ENCODE measurements at regions not wholly inside any gene's neighbourhood (a gene's known extent, or its start where the extent isn't known, plus 50 kb on each side); places are given as distances from the start of the nearest gene placed in this dataset.

GRCh38 chr6:91483415-91484105 is 896.7 kb upstream of the MAP3K7 start:
- peaks cover 14 to 37% (median 25%) of the 10 kb centered on the region in 4 experiments for H3K4me1 ChIP-seq (ENCODE audit: control extremely low read depth in 1 of 4, control insufficient read depth in 4 of 4, insufficient read depth in 4 of 4, low read length in 3 of 4)
- H3K4me3 ChIP-seq (ENCODE audit: control insufficient read depth in 1 of 7, extremely low read depth in 1 of 7, insufficient read depth in 4 of 7, low read depth in 2 of 7, low read length in 6 of 7), result peak overlapping the region in 3 of 7 experiments; percentile 13 to 32 (median 16)
- no peaks in the 10 kb centered on the region for H3K9me3 ChIP-seq (ENCODE audit: control extremely low read depth in 1 of 5, control insufficient read depth in 4 of 5, insufficient read depth in 2 of 5, low read depth in 1 of 5, low read length in 4 of 5)
- ChIA-PET CTCF (no interaction called here), POLR2A (no interaction called here)
- H3K27me3 ChIP-seq (replicated peaks in 2 of 5; ENCODE audit: control insufficient read depth in 4 of 5, insufficient read depth in 5 of 5, low read length in 4 of 5), result no peaks in the 10 kb centered on the region
- WGBS (ENCODE audit: insufficient coverage), result 0% methylated on average over 1 of the region's 6 CpGs
- H3K27ac ChIP-seq (ENCODE audit: insufficient read depth in 1 of 2, low read depth in 1 of 2, low read length in 2 of 2, poor library complexity in 1 of 2, severe bottlenecking in 2 of 2), result peak overlapping the region in 1 of 2 experiments; percentile 6
- no peaks in the 10 kb centered on the region for H3K36me3 ChIP-seq (ENCODE audit: control insufficient read depth in 4 of 4, insufficient read depth in 4 of 4, low read length in 3 of 4)
- peak; percentile 30 to 84 (median 72) for DNase-seq

GRCh38 chr6:91482498-91482897 is 895.6 kb upstream of the MAP3K7 start:
- Histone ChIP-seq H3K4me3 (ENCODE audit: control insufficient read depth in 1 of 7, extremely low read depth in 1 of 7, insufficient read depth in 4 of 7, low read depth in 2 of 7, low read length in 6 of 7) (peak overlapping the region in 1 of 7 experiments; percentile 32), H3K4me1 (ENCODE audit: control extremely low read depth in 1 of 4, control insufficient read depth in 4 of 4, insufficient read depth in 4 of 4, low read length in 3 of 4) (peaks cover 14 to 37% (median 23%) of the 10 kb centered on the region in 4 experiments), H3K27ac (ENCODE audit: insufficient read depth in 1 of 2, low read depth in 1 of 2, low read length in 2 of 2, poor library complexity in 1 of 2, severe bottlenecking in 2 of 2) (peak overlapping the region; percentile 26 to 50), H3K36me3 (ENCODE audit: control insufficient read depth in 4 of 4, insufficient read depth in 4 of 4, low read length in 3 of 4) (no peaks in the 10 kb centered on the region), H3K27me3 (replicated peaks in 2 of 5; ENCODE audit: control insufficient read depth in 4 of 5, insufficient read depth in 5 of 5, low read length in 4 of 5) (no peaks in the 10 kb centered on the region), H3K9me3 (ENCODE audit: control extremely low read depth in 1 of 5, control insufficient read depth in 4 of 5, insufficient read depth in 2 of 5, low read depth in 1 of 5, low read length in 4 of 5) (no peaks in the 10 kb centered on the region)
- 0% methylated on average over 1 of the region's 1 CpG for WGBS (ENCODE audit: insufficient coverage)
- CTCF ChIA-PET, result no interaction called here
- DNase-seq, result peak; percentile 84 to 98 (median 96)
- POLR2A ChIA-PET, result no interaction called here

- whole genome bisulfite sequencing (ENCODE audit: insufficient coverage), result no CpG with 5 or more reads among the region's 1 CpG
- Histone ChIP-seq H3K27me3 (replicated peaks in 2 of 5; ENCODE audit: control insufficient read depth in 4 of 5, insufficient read depth in 5 of 5, low read length in 4 of 5) (no peaks in the 10 kb centered on the region), H3K4me3 (ENCODE audit: control insufficient read depth in 1 of 7, extremely low read depth in 1 of 7, insufficient read depth in 4 of 7, low read depth in 2 of 7, low read length in 6 of 7) (no peak overlapping the region), H3K4me1 (ENCODE audit: control extremely low read depth in 1 of 4, control insufficient read depth in 4 of 4, insufficient read depth in 4 of 4, low read length in 3 of 4) (peaks cover 14 to 40% (median 26%) of the 10 kb centered on the region in 4 experiments), H3K36me3 (ENCODE audit: control insufficient read depth in 4 of 4, insufficient read depth in 4 of 4, low read length in 3 of 4) (no peaks in the 10 kb centered on the region), H3K27ac (ENCODE audit: insufficient read depth in 1 of 2, low read depth in 1 of 2, low read length in 2 of 2, poor library complexity in 1 of 2, severe bottlenecking in 2 of 2) (no peak overlapping the region), H3K9me3 (ENCODE audit: control extremely low read depth in 1 of 5, control insufficient read depth in 4 of 5, insufficient read depth in 2 of 5, low read depth in 1 of 5, low read length in 4 of 5) (no peaks in the 10 kb centered on the region)
- DNase-seq, result no peak
- POLR2A ChIA-PET, result no interaction called here
- CTCF ChIA-PET, result no interaction called here
These were observed 893.5 kb upstream of the MAP3K7 start for GRCh38 chr6:91480402-91480801.

GRCh38 chr6:91477688-91478087 is 890.8 kb upstream of the MAP3K7 start:
- H3K4me3 ChIP-seq (ENCODE audit: control insufficient read depth in 1 of 7, extremely low read depth in 1 of 7, insufficient read depth in 4 of 7, low read depth in 2 of 7, low read length in 6 of 7), result no peak overlapping the region
- peaks cover 3 to 23% (median 12%) of the 10 kb centered on the region in 4 experiments for H3K4me1 ChIP-seq (ENCODE audit: control extremely low read depth in 1 of 4, control insufficient read depth in 4 of 4, insufficient read depth in 4 of 4, low read length in 3 of 4)
- no peaks in the 10 kb centered on the region for H3K9me3 ChIP-seq (ENCODE audit: control extremely low read depth in 1 of 5, control insufficient read depth in 4 of 5, insufficient read depth in 2 of 5, low read depth in 1 of 5, low read length in 4 of 5)
- WGBS (ENCODE audit: insufficient coverage), result 100% methylated on average over 5 of the region's 6 CpGs
- no peak overlapping the region for H3K27ac ChIP-seq (ENCODE audit: insufficient read depth in 1 of 2, low read depth in 1 of 2, low read length in 2 of 2, poor library complexity in 1 of 2, severe bottlenecking in 2 of 2)
- POLR2A ChIA-PET, result no interaction called here
- H3K27me3 ChIP-seq (replicated peaks in 2 of 5; ENCODE audit: control insufficient read depth in 4 of 5, insufficient read depth in 5 of 5, low read length in 4 of 5), result peaks cover 0 to 12% (median 2%) of the 10 kb centered on the region in 5 experiments
- CTCF ChIA-PET, result no interaction called here
- DNase-seq, result no peak
- no peaks in the 10 kb centered on the region for H3K36me3 ChIP-seq (ENCODE audit: control insufficient read depth in 4 of 4, insufficient read depth in 4 of 4, low read length in 3 of 4)

- no peaks in the 10 kb centered on the region for H3K9me3 ChIP-seq (ENCODE audit: control extremely low read depth in 1 of 5, control insufficient read depth in 4 of 5, insufficient read depth in 2 of 5, low read depth in 1 of 5, low read length in 4 of 5)
- H3K4me1 ChIP-seq (ENCODE audit: control extremely low read depth in 1 of 4, control insufficient read depth in 4 of 4, insufficient read depth in 4 of 4, low read length in 3 of 4), result peaks cover 0 to 14% (median 5%) of the 10 kb centered on the region in 4 experiments
- peaks cover 0 to 12% (median 2%) of the 10 kb centered on the region in 5 experiments for H3K27me3 ChIP-seq (replicated peaks in 2 of 5; ENCODE audit: control insufficient read depth in 4 of 5, insufficient read depth in 5 of 5, low read length in 4 of 5)
- POLR2A ChIA-PET, result no interaction called here
- no peaks in the 10 kb centered on the region for H3K36me3 ChIP-seq (ENCODE audit: control insufficient read depth in 4 of 4, insufficient read depth in 4 of 4, low read length in 3 of 4)
- CTCF ChIA-PET, result interaction anchor here (1.0 kb wide), 1 partner anchor 13 kb away, joined by 3 read pairs; no protein-coding TSS in a partner anchor
- H3K27ac ChIP-seq (ENCODE audit: insufficient read depth in 1 of 2, low read depth in 1 of 2, low read length in 2 of 2, poor library complexity in 1 of 2, severe bottlenecking in 2 of 2), result no peak overlapping the region
- peak; percentile 85 to 95 (median 95) for DNase-seq
- WGBS (ENCODE audit: insufficient coverage), result 0% methylated on average over 2 of the region's 2 CpGs
- H3K4me3 ChIP-seq (ENCODE audit: control insufficient read depth in 1 of 7, extremely low read depth in 1 of 7, insufficient read depth in 4 of 7, low read depth in 2 of 7, low read length in 6 of 7), result no peak overlapping the region
These were observed 889.1 kb upstream of the MAP3K7 start for GRCh38 chr6:91476000-91476399.

- H3K4me1 ChIP-seq (ENCODE audit: control extremely low read depth in 1 of 4, control insufficient read depth in 4 of 4, insufficient read depth in 4 of 4, low read length in 3 of 4), result no peaks in the 10 kb centered on the region
- 100% methylated on average over 2 of the region's 3 CpGs for WGBS (ENCODE audit: insufficient coverage)
- H3K9me3 ChIP-seq (ENCODE audit: control extremely low read depth in 1 of 5, control insufficient read depth in 4 of 5, insufficient read depth in 2 of 5, low read depth in 1 of 5, low read length in 4 of 5), result no peaks in the 10 kb centered on the region
- no peak overlapping the region for H3K4me3 ChIP-seq (ENCODE audit: control insufficient read depth in 1 of 7, extremely low read depth in 1 of 7, insufficient read depth in 4 of 7, low read depth in 2 of 7, low read length in 6 of 7)
- no peak for DNase-seq
- H3K27ac ChIP-seq (ENCODE audit: insufficient read depth in 1 of 2, low read depth in 1 of 2, low read length in 2 of 2, poor library complexity in 1 of 2, severe bottlenecking in 2 of 2), result no peak overlapping the region
- POLR2A ChIA-PET, result no interaction called here
- no peaks in the 10 kb centered on the region for H3K36me3 ChIP-seq (ENCODE audit: control insufficient read depth in 4 of 4, insufficient read depth in 4 of 4, low read length in 3 of 4)
- CTCF ChIA-PET, result interaction anchor here (1.4 kb wide), 1 partner anchor 20 kb away, joined by 4 read pairs; no protein-coding TSS in a partner anchor
- no peaks in the 10 kb centered on the region for H3K27me3 ChIP-seq (replicated peaks in 2 of 5; ENCODE audit: control insufficient read depth in 4 of 5, insufficient read depth in 5 of 5, low read length in 4 of 5)
These were observed 878.5 kb upstream of the MAP3K7 start for GRCh38 chr6:91465393-91465792.

- H3K4me3 ChIP-seq (ENCODE audit: control insufficient read depth in 1 of 7, extremely low read depth in 1 of 7, insufficient read depth in 4 of 7, low read depth in 2 of 7, low read length in 6 of 7), result no peak overlapping the region
- no peak for DNase-seq
- H3K27me3 ChIP-seq (replicated peaks in 2 of 5; ENCODE audit: control insufficient read depth in 4 of 5, insufficient read depth in 5 of 5, low read length in 4 of 5), result no peaks in the 10 kb centered on the region
- H3K4me1 ChIP-seq (ENCODE audit: control extremely low read depth in 1 of 4, control insufficient read depth in 4 of 4, insufficient read depth in 4 of 4, low read length in 3 of 4), result no peaks in the 10 kb centered on the region
- POLR2A ChIA-PET, result no interaction called here
- H3K36me3 ChIP-seq (ENCODE audit: control insufficient read depth in 4 of 4, insufficient read depth in 4 of 4, low read length in 3 of 4), result no peaks in the 10 kb centered on the region
- H3K27ac ChIP-seq (ENCODE audit: insufficient read depth in 1 of 2, low read depth in 1 of 2, low read length in 2 of 2, poor library complexity in 1 of 2, severe bottlenecking in 2 of 2), result no peak overlapping the region
- CTCF ChIA-PET, result interaction anchor here (1.4 kb wide), 1 partner anchor 20 kb away, joined by 4 read pairs; no protein-coding TSS in a partner anchor
- no peaks in the 10 kb centered on the region for H3K9me3 ChIP-seq (ENCODE audit: control extremely low read depth in 1 of 5, control insufficient read depth in 4 of 5, insufficient read depth in 2 of 5, low read depth in 1 of 5, low read length in 4 of 5)
These were observed 877.8 kb upstream of the MAP3K7 start for GRCh38 chr6:91464718-91465117.

All from common myeloid progenitor, CD34-positive (primary cell).